Body of pancreas (tissue), 4 donors: ENCODE measurements at regions not wholly inside any gene's neighbourhood (a gene's known extent, or its start where the extent isn't known, plus 50 kb on each side); places are given as distances from the start of the nearest gene placed in this dataset.

Experiments
- CTCF ChIP-seq, 7 experiments: fragments of 450-650 bp in 4 of 7; fragments of 200-600 bp in 3 of 7; sonication (generic) in 3 of 7; IDR thresholded peaks; one replicate each; pipeline ENCODE4 v1.5.1; 2016 to 2019; ENCODE audit warnings: antibody characterized with exemption in 7 of 7
- POLR2A ChIP-seq, 3 donors: fragments of 450-650 bp; IDR thresholded peaks; one replicate each; pipeline ENCODE4 v1.6.1; 2016; ENCODE audit warnings: antibody characterized with exemption in 3 of 3, mild to moderate bottlenecking in 2 of 3

- TF ChIP-seq CTCF (IDR thresholded peaks at IDR 0.05) (no peak), POLR2A (IDR thresholded peaks at IDR 0.05) (no peak)
Observed at GRCh38 chr14:55946231-55946630, 172.0 kb upstream of the PELI2 start.
